SJSA1 (cell line): ENCODE measurements at regions not wholly inside any gene's neighbourhood (a gene's known extent, or its start where the extent isn't known, plus 50 kb on each side); places are given as distances from the start of the nearest gene placed in this dataset.
"Not testable (repeated sequence)": the region's sequence is repeated elsewhere in the genome, so short reads cannot be mapped to it uniquely, and the experiment has no call there.

ENCODE experiments used
- DNase-seq, 2 experiments: peaks; one replicate each; pipeline ENCODE4 v3.0.0-alpha.2; 2015 to 2020; ENCODE audit warnings: low spot score in 2 of 2, low read depth in 1 of 2
- H3K27ac ChIP-seq: fragments of 250-450 bp; sonication (Bioruptor Pico); 2 replicates; pipeline ENCODE4 v1.5.1; 2020; ENCODE audit warnings: mild to moderate bottlenecking, moderate library complexity
- H3K27me3 ChIP-seq: fragments of 250-450 bp; sonication (Bioruptor Pico); replicated peaks from 2 replicates; pipeline ENCODE4 v1.5.1; 2020; ENCODE audit warnings: mild to moderate bottlenecking, moderate library complexity
- H3K36me3 ChIP-seq: fragments of 250-450 bp; sonication (Bioruptor Pico); 2 replicates; pipeline ENCODE4 v1.5.1; 2020; ENCODE audit warnings: mild to moderate bottlenecking
- H3K4me1 ChIP-seq: fragments of 250-450 bp; sonication (Bioruptor Pico); replicated peaks from 2 replicates; pipeline ENCODE4 v1.6.1; 2021; ENCODE audit warnings: mild to moderate bottlenecking
- H3K4me3 ChIP-seq: fragments of 250-450 bp; sonication (Bioruptor Pico); 2 replicates; pipeline ENCODE4 v1.5.1; 2020; ENCODE audit warnings: mild to moderate bottlenecking
- H3K9me3 ChIP-seq: fragments of 250-450 bp; sonication (Bioruptor Pico); replicated peaks from 2 replicates; pipeline ENCODE4 v1.5.1; 2020; ENCODE audit warnings: mild to moderate bottlenecking

DNA sequence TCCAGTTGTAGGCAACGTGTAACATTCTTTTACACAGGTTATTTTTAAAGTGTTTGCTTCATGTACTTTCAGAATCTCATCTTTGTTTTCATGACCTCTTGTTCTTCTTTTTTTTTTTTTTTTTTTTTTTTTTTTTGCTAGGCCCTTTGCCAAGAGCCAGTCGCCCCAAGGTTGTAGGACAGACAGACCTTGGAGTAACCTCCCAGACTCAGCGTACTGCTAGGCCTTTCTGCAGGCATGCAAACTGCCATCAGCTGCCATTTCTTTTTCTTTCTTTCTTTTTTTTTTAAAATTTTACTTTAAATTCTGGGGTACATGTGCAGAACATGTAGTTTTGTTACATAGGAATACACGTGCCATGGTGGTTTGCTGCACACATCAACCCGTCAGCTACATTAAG lies 452.3 kb upstream of the MDGA2 start:
- H3K36me3 ChIP-seq = no peaks in the 10 kb centered on the region
- H3K27me3 ChIP-seq = no peaks in the 10 kb centered on the region
- H3K9me3 ChIP-seq = no peaks in the 10 kb centered on the region
- no peaks in the 10 kb centered on the region for H3K4me1 ChIP-seq
- no peak overlapping the region for H3K27ac ChIP-seq
- no peak for DNase-seq
- H3K4me3 ChIP-seq = no peak overlapping the region

DNA sequence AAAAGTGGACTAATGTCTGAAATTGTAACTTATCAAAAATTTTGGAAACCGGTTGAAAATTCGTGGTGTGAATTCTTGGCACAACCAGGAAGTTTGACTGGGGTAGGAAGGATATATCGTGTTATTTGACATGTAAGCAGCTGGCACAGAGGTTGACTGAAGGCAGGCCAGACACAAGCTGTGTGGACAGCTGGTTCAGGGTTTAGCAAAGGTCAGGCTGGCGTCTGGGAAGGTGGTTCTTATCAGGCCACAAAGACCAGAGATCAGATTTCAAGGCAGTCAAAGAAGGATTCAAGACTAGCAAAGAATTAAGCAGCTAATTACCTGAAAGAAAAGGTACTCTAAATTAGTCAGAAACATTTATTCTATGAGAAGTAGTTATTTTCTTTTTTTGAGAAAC lies 450.2 kb upstream of the MDGA2 start:
- H3K4me3 ChIP-seq = no peak overlapping the region
- H3K9me3 ChIP-seq = no peaks in the 10 kb centered on the region
- no peak for DNase-seq
- no peaks in the 10 kb centered on the region for H3K4me1 ChIP-seq
- no peaks in the 10 kb centered on the region for H3K27me3 ChIP-seq
- no peak overlapping the region for H3K27ac ChIP-seq
- H3K36me3 ChIP-seq = no peaks in the 10 kb centered on the region

DNA sequence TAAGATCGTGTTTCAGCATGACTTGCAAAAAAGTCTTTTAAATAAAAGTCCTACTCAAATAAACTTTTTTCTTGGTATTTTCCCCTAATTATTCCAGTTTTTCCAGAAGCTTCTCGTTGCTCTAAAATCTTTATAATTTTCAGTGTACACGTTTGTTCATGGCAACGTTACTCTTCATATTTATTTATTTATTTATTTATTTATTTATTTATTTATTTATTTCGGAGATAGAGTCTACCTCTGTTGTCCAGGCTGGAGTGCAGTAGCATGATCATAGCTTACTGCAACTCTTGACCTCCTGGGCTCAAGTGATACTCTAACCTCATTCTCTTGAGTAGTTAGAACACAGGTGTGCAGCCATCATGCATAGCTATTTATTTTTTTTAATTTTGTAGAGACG lies 438.3 kb upstream of the MDGA2 start:
- Histone ChIP-seq H3K36me3 (no peaks in the 10 kb centered on the region), H3K4me1 (no peaks in the 10 kb centered on the region), H3K4me3 (no peak overlapping the region), H3K27ac (no peak overlapping the region), H3K9me3 (no peaks in the 10 kb centered on the region), H3K27me3 (no peaks in the 10 kb centered on the region)
- no peak for DNase-seq

DNA sequence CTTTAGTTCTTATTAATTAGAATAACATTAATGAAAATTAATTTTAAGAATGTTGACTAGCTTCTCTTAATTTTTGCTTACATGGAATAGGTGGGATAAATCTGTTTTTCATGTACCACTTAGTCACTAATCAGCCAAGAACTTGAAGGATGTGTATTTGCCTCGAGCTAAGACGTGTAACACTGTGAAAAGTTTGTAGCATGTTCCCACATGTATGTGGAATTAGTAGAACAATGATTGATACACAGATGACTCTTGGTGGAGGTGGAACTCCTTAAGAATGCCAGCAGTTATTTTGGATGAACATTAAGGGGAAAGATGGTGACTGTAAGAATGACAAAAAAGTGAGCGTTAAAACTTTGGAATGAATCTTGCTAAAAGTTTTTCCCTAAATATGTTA lies 435.7 kb upstream of the MDGA2 start:
- Histone ChIP-seq H3K9me3 (peaks cover 3% of the 10 kb centered on the region; the same call in 1 of the 2 replicates), H3K4me3 (no peak overlapping the region), H3K4me1 (no peaks in the 10 kb centered on the region), H3K27ac (no peak overlapping the region), H3K27me3 (no peaks in the 10 kb centered on the region), H3K36me3 (no peaks in the 10 kb centered on the region)
- no peak for DNase-seq

DNA sequence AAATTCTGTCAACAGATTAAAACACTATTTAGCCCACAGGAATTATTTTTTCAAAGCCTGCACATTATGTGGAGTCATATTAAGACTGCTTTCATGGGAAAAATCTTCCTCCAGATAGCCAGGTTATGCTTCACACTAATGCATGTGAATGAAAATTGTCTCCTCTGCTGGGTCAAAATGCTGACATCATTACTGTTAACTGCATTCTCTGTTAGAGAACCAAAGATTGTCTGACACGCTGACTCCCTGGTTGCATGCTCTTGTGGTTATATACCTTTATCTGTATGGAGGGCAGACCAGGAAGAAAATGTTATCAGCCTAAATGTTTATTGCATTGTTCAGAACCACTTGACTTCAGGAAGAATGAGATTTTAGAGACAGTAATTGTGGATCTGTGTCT lies 432.2 kb upstream of the MDGA2 start:
- peaks cover 3% of the 10 kb centered on the region; the same call in 1 of the 2 replicates for H3K9me3 ChIP-seq
- H3K27me3 ChIP-seq = no peaks in the 10 kb centered on the region
- no peaks in the 10 kb centered on the region for H3K36me3 ChIP-seq
- no peaks in the 10 kb centered on the region for H3K4me1 ChIP-seq
- DNase-seq = no peak
- no peak overlapping the region for H3K27ac ChIP-seq
- H3K4me3 ChIP-seq = no peak overlapping the region

DNA sequence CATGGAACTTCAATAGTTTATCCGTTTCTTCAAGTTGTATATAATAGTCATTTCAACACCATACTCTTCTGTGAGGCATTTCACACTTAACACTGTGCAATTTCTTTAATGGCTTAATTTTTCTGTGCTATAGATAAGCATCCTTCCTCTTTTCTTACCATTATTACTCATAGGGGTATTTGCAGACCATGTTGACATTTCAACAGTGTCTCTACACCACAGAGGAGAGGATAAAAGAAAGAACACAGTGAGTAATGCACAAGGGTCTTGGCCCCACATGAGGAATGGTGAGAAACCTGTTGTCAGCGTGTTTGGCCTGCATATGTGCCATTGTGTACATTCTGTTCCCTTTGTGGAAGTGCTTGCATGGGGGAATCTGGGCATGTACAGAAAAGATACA lies 421.5 kb upstream of the MDGA2 start:
- DNase-seq = no peak
- Histone ChIP-seq H3K4me3 (no peak overlapping the region), H3K27me3 (no peaks in the 10 kb centered on the region), H3K36me3 (no peaks in the 10 kb centered on the region), H3K9me3 (no peaks in the 10 kb centered on the region), H3K27ac (no peak overlapping the region), H3K4me1 (no peaks in the 10 kb centered on the region)

DNA sequence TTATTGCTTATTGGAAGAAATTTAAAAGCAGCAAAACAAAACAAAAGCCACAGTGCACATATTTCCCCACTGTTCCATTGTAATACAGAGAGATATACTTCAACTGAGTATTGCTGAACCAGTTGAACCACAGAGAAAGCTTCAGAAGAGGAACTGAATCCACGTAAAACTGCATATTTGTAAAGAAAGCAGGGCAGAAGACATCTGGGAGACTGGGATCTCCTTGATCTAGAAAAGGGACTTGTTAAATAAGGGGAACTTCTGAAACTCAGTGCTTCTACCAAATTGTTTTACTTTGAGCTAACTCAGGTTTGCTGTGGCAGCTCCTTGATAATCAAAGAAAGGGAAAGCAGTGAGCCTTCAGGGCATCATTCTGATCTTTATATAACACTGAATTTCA lies 411.1 kb upstream of the MDGA2 start:
- Histone ChIP-seq H3K27ac (no peak overlapping the region), H3K4me3 (no peak overlapping the region), H3K4me1 (no peaks in the 10 kb centered on the region), H3K36me3 (no peaks in the 10 kb centered on the region), H3K9me3 (no peaks in the 10 kb centered on the region), H3K27me3 (no peaks in the 10 kb centered on the region)
- DNase-seq = no peak

DNA sequence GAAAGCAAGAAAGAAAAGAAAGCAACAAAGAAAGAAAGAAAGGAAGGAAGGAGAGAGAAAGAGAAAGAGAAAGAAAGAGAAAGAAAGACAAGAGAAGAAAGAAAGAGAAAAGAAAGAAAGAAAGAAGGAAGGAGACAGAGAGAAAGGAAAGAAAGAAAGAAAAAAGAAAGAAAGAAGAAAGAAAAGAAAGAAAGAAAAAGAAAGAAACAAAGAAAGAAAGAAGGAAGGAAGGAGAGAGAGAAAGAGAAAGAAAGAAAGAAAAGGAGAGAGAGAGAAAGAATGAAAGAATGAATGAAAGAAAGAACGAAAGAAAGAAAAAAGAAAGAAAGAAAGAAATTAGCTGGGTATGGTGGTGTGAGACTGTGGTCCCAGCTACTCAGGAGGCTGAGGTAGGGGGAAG lies 400.1 kb upstream of the MDGA2 start:
- no peak overlapping the region for H3K27ac ChIP-seq
- no peaks in the 10 kb centered on the region for H3K27me3 ChIP-seq
- H3K36me3 ChIP-seq = no peaks in the 10 kb centered on the region
- H3K4me3 ChIP-seq = no peak overlapping the region
- DNase-seq = no peak
- H3K4me1 ChIP-seq = no peaks in the 10 kb centered on the region
- H3K9me3 ChIP-seq = no peaks in the 10 kb centered on the region

DNA sequence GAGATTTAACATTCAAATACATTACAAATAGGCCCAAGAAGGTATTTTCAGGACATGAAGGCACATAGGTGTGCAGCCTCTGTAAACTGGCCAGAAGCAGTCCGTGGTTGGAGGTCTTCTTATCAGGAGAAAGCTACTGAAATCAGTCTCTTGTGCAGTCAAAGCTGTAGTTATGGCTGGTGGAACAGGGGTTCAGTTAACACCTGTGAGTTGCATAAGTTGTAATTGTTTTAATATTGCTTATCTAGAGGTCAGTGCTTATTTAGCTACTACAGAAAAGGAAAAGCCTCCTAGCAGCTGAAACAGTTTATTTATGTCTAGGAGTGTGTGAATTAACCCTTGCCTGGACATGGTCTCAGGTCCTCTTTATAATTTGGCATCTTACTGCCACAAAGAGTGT lies 377.6 kb upstream of the MDGA2 start:
- Histone ChIP-seq H3K9me3 (no peaks in the 10 kb centered on the region), H3K4me1 (no peaks in the 10 kb centered on the region), H3K4me3 (no peak overlapping the region), H3K27ac (no peak overlapping the region), H3K27me3 (no peaks in the 10 kb centered on the region), H3K36me3 (no peaks in the 10 kb centered on the region)
- DNase-seq = no peak

DNA sequence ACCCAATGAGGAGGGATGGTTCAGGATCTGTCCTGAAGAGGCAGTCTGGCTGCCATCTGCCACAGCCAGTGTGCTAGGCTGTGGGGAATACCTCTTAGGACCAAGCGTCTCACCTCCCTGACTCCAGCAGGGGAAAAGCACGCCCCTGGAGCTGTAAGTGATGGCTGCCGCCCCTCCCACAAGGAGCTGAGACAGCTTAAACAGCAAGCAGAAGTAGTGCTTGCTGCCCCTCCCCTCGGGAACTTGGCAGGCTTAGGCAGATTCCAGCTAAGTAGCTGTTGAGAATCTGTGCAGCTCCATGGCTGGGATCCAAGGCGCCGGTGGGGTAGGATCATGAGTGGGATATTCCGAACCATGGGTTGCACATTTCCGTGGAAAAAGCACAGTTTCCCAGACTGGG lies 360.4 kb upstream of the MDGA2 start:
- no peaks in the 10 kb centered on the region for H3K4me1 ChIP-seq
- no peaks in the 10 kb centered on the region for H3K36me3 ChIP-seq
- H3K4me3 ChIP-seq = no peak overlapping the region
- DNase-seq = no peak
- peaks cover 6% of the 10 kb centered on the region; the same call in 1 of the 2 replicates for H3K9me3 ChIP-seq
- no peaks in the 10 kb centered on the region for H3K27me3 ChIP-seq
- H3K27ac ChIP-seq = no peak overlapping the region

DNA sequence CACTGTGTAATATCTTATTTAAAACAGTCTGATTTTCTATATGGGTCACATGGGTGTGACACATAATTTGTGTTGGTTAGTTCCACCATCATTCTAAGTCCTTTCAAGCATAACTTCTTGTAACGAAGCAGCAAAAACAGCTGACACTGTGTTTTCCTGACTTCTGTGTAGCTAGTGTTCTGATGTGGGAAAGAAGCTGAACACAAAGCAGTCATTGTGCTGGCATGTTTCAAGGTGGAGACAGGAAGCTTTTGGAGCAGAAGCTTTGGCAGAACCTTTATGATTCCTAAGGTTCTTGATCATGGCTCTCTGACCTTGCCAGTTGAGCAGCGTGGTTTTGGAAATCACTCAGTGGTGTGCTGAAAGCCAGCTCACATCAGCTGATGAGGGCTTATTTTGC lies 351.7 kb upstream of the MDGA2 start:
- DNase-seq = no peak
- Histone ChIP-seq H3K9me3 (no peaks in the 10 kb centered on the region), H3K4me1 (no peaks in the 10 kb centered on the region), H3K27me3 (no peaks in the 10 kb centered on the region), H3K27ac (no peak overlapping the region), H3K36me3 (no peaks in the 10 kb centered on the region), H3K4me3 (no peak overlapping the region)

DNA sequence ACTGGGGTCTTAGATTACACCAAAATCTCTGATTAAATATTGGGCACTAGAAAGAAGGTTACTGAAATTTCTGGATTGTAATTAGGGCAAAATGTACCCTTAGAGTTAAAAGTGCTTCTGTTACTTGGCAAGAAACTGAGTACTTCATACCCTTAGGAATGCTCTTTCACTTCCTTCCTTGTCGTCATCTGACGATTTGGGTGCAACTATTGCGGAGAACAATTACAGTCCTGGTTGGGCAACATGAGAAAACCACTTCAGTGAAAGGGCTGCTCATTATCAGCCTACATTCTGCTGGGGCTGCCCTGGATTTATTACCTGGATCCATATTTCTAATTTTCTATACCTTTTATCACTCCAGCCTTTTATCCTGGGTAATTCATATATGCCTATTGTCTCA lies 348.5 kb upstream of the MDGA2 start:
- H3K4me3 ChIP-seq = no peak overlapping the region
- no peak for DNase-seq
- no peaks in the 10 kb centered on the region for H3K27me3 ChIP-seq
- H3K36me3 ChIP-seq = no peaks in the 10 kb centered on the region
- no peak overlapping the region for H3K27ac ChIP-seq
- no peaks in the 10 kb centered on the region for H3K9me3 ChIP-seq
- H3K4me1 ChIP-seq = no peaks in the 10 kb centered on the region

DNA sequence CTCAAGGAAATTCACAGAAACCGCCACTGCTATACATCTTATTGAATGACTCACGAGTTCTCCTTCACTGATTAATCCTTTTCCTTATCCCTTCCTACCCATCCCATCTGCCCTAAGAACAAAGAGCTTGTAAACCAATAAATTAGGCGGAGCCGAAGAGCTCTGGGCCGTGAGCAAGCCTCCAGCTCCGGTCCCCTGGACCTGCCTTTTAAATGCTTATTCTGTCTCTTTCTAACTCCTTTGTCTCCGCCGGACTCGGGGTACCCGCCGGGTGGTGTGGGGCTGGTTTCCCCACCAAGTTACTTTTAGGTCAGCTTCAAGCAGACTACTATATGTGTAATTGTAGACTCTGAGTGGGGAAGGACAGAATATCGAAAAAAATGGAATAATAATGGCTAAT lies 336.1 kb upstream of the MDGA2 start:
- not testable (repeated sequence) for H3K4me1 ChIP-seq, H3K27ac ChIP-seq

DNA sequence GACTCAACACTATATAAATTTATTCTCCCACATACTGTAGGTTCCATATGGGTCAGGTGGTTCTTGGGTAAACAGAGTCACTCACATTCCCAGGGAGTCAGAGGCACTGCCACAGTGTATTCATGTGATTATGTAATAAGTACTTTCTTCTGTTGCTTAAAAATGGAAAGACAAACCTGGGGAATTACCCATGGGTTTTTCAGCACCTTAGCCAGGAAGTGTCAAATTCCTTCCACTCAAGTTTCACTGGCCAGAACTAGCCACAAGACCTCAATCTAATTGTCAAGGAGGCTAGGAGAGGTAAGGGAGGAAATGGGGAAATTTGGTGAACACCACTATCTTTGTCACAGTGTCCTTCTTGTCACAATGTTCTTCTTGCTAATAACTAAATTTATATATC lies 333.2 kb upstream of the MDGA2 start:
- Histone ChIP-seq H3K4me3 (no peak overlapping the region), H3K27me3 (no peaks in the 10 kb centered on the region), H3K27ac (no peak overlapping the region), H3K9me3 (peaks cover 2% of the 10 kb centered on the region), H3K4me1 (no peaks in the 10 kb centered on the region), H3K36me3 (no peaks in the 10 kb centered on the region)
- DNase-seq = no peak

More for the DNA sequence above, 336.1 kb upstream of the MDGA2 start:
- H3K4me3 ChIP-seq, H3K36me3 ChIP-seq, H3K9me3 ChIP-seq, H3K27me3 ChIP-seq, DNase-seq: not testable (repeated sequence)

DNA sequence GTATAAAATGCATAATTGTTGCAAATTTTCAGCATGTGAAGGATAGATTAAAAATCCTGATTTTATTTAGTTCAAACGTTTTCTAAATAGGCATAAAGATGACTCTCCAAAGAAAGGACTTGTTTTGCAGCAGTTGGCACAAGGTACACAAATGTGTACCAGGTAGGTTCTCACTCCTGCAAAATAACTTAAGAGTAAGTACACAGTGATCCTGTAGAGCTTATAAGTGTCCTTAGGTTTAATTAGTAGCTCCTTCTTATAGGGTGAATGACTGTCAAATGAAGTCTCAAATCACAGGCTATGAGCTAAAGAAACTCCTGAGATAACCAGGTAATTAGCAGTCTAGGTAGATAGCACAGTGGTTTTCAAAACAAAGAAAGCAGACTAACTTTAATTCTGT lies 330.6 kb upstream of the MDGA2 start:
- Histone ChIP-seq H3K9me3 (no peaks in the 10 kb centered on the region; the same call in 1 of the 2 replicates), H3K4me1 (no peaks in the 10 kb centered on the region), H3K36me3 (no peaks in the 10 kb centered on the region), H3K4me3 (no peak overlapping the region), H3K27ac (no peak overlapping the region), H3K27me3 (no peaks in the 10 kb centered on the region)
- DNase-seq = no peak
